Mesodermal cell (in vitro differentiated cells): ENCODE measurements at regions not wholly inside any gene's neighbourhood (a gene's known extent, or its start where the extent isn't known, plus 50 kb on each side); places are given as distances from the start of the nearest gene placed in this dataset.

Source experiments
- H3K27ac ChIP-seq: 2 replicates; pipeline ENCODE4 v1.7.0; 2013; ENCODE audit warnings: mild to moderate bottlenecking, low read depth, low read length, moderate library complexity; ENCODE audit not compliant: severe bottlenecking
- H3K36me3 ChIP-seq: 2 replicates; pipeline ENCODE4 v1.7.1; 2013; ENCODE audit warnings: mild to moderate bottlenecking, low read length, moderate library complexity; ENCODE audit not compliant: control insufficient read depth, insufficient read depth
- H3K4me1 ChIP-seq: one replicate; pipeline ENCODE4 v1.7.1; 2013; ENCODE audit warnings: mild to moderate bottlenecking, low read length; ENCODE audit not compliant: insufficient read depth, control insufficient read depth, poor library complexity, severe bottlenecking
- H3K4me3 ChIP-seq: 2 replicates; pipeline ENCODE4 v1.7.0; 2013; ENCODE audit warnings: low read length, control low read depth, mild to moderate bottlenecking; ENCODE audit not compliant: insufficient read depth, poor library complexity, severe bottlenecking; ENCODE audit errors: extremely low read depth
- H3K9me3 ChIP-seq: 2 replicates; pipeline ENCODE4 v1.7.1; 2013; ENCODE audit warnings: mild to moderate bottlenecking, low read length, moderate library complexity; ENCODE audit not compliant: control insufficient read depth
- WGBS, 2 experiments: methylation state at CpG; one replicate each; pipeline ENCODE4 v1.1.5; 2013; ENCODE audit warnings: missing lambda C conversion rate in 2 of 2; ENCODE audit not compliant: insufficient coverage in 2 of 2; 5-methylcytosine and 5-hydroxymethylcytosine counted together

DNA sequence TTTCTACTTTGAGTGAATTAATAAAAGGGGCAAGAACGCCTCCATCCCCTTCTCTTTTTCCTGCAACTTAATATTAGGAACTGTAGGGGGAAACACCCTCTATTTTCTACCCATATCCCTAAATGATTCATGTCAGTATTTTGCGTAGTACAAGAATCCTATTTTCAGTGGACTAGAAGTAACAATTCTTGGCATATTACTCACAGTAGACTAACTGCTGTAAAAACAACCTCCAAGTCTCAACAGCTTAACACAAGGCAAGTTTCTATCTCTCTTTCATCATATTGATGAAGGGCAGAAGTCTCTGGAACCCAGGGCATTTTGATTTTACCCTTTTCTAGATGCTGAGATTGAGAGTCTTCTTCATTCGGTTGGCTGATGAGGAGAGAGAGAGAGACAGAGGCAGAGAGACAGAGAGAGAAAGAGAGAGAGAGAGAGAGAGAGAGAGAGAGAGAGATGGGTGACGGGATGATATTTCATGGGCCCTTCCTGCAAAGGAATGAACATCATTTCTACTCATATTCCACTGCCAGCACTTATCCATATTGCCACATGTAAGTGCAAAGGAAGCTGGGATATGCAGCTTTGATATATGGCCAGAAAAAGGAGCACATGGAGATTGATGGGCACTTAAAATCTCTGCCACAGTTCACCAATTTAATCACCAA, 481.6 kb downstream of the LPIN1 start:
- H3K4me3 ChIP-seq = no peak overlapping the region
- H3K36me3 ChIP-seq = no peaks in the 10 kb centered on the region
- peaks cover 16% of the 10 kb centered on the region for H3K9me3 ChIP-seq
- no peak overlapping the region for H3K27ac ChIP-seq
- no peaks in the 10 kb centered on the region for H3K4me1 ChIP-seq
- 100% methylated on average over 1 of the region's 4 CpGs for WGBS, 2 experiments

DNA sequence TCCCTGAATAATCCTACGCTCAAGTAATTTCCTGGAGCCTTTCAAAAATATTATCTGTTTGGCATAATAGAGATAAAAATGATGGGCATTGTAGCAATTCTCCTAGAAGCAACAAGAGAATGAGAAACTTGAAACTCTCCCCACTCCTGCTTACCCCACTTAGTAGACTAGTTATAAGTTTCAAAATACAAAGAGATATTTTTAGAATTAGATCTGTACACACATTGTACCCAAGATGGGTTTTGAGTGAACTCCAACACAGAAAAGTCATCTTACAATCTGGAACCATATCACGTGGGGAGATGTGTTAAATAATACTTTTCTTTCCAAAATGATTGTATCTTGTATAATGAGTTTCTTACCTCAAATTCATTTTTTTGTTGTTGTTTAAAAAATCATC, 484.9 kb downstream of the LPIN1 start:
- WGBS, 2 experiments = 100% methylated on average over 1 of the region's 2 CpGs; no CpG with 5 or more reads in 1 of the 2 experiments
- Histone ChIP-seq H3K36me3 (no peaks in the 10 kb centered on the region), H3K4me1 (no peaks in the 10 kb centered on the region), H3K27ac (no peak overlapping the region), H3K4me3 (no peak overlapping the region), H3K9me3 (no peaks in the 10 kb centered on the region)

DNA sequence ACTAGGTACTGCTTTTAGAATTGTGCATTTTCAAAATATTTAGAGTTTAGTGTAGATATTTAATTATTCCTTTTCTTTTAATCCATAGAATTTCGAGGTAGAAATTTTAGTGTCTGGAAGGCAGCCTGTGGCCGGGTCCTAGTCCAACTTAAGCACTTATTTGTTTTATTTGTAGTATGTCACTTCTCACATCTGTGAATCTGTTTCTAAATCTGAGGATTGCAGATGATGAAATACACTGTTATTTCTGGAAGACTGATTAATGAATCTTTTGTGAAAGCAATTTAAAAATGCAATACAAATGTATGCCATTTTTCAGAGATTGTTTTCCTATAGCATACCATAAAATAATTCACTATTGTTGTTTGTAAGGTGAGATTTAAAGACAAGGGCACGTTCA, 483.9 kb upstream of the TRIB2 start:
- whole genome bisulfite sequencing, 2 experiments = 100% methylated on average over 1 of the region's 3 CpGs
- H3K4me1 ChIP-seq = no peaks in the 10 kb centered on the region
- no peaks in the 10 kb centered on the region for H3K36me3 ChIP-seq
- no peaks in the 10 kb centered on the region for H3K9me3 ChIP-seq
- no peak overlapping the region for H3K27ac ChIP-seq
- H3K4me3 ChIP-seq = no peak overlapping the region

DNA sequence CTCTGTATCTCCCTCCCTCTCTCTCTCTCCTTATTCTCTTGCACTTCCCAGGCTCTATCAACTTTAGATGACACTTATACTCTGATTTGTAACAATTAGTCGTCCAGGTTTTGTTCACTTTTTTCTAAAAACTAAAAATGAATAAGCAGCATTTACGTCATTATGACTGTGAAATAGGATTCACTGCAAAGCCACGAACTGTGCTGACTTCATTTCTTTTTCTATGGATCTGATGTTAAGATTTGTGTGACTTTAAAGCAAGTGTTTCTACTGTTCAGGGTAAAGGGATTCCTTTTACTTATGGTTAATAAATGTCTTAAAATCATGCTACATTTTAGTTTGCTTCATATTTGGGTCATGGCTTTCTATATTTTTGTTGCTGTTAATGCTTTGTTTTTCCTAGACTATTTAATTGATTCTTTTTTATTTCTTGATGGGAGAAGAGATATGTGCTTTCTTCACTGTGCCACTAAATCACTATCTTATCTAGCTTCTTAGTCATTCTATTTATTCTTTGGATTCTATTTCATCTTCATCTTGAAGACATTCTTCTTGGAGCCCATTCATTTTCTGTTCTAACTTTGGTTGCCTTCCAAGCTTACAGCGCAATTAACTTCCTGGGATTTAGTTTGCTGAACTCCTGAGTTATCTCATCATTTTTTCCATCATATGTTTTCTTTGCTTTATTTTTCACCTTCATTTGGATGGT, 480.4 kb upstream of the TRIB2 start:
- Histone ChIP-seq H3K27ac (no peak overlapping the region), H3K9me3 (no peaks in the 10 kb centered on the region)
- WGBS, 2 experiments = 75 to 94% methylated on average over 4 of the region's 4 CpGs

DNA sequence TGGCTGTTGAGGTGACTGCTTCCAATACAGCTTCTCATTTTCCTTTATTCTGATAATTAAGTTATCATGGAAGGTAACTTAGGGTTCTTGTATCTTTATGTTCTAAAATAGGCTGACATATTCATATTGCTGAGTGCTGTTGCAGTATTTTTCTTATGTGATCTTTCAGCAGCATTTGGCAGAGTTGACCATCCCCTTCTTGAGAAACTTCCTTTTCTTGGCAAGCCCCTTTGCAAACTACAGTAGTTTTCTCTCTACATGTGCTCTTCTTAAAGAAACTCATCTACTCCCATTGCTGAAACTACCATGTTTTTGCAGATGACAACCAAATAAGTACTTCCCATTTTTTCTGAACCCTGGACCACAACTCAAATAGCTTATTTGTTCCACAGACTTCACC, 476.5 kb upstream of the TRIB2 start:
- no peaks in the 10 kb centered on the region for H3K4me1 ChIP-seq
- no peaks in the 10 kb centered on the region for H3K9me3 ChIP-seq
- H3K4me3 ChIP-seq = no peak overlapping the region
- H3K36me3 ChIP-seq = no peaks in the 10 kb centered on the region
- no peak overlapping the region for H3K27ac ChIP-seq

More for the DNA sequence above, 480.4 kb upstream of the TRIB2 start:
- H3K4me3 ChIP-seq = no peak overlapping the region
- H3K4me1 ChIP-seq = no peaks in the 10 kb centered on the region
- H3K36me3 ChIP-seq = no peaks in the 10 kb centered on the region

DNA sequence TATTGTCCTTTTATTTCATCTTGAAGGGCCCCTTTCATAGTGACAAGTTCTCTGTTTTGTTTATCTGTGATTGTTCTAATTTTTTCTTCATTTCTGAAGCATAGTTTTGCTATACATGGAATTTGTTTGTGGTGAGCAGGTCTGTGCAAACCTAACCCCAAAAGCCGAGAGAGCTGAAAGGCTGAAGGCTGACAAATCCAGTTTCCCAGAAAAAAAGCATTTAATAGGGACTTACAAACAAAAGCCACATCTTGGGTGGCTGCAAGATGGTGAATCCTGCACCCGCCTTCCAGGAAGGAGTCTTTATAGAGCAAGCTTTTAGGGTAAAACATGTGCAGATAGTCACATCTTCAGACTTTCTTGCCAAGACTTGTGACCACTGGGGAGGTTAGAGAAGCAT, 473.4 kb upstream of the TRIB2 start:
- H3K36me3 ChIP-seq = no peaks in the 10 kb centered on the region
- H3K27ac ChIP-seq = no peak overlapping the region
- H3K4me3 ChIP-seq = no peak overlapping the region
- WGBS, 2 experiments = 86% methylated on average over 1 of the region's 2 CpGs; no CpG with 5 or more reads in 1 of the 2 experiments
- H3K9me3 ChIP-seq = no peaks in the 10 kb centered on the region
- no peaks in the 10 kb centered on the region for H3K4me1 ChIP-seq

DNA sequence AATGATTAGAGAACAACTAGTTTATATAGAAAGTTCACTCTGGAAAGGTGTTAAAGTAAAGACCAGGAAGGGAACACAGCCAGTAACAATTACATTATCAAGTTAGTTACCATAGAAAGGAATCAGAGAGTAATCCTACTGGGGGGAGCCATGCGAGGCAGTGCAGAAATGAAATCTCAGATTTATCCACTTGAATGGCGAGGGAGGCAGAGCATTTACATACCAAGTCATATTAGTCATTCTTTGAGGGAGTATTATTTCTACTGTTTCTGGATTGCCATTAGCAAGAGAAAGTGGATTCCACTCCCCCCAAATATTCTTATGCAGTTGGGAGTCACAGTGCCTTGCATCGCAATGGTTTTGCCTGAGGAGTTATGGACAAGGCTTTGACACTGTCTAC, 472.7 kb upstream of the TRIB2 start:
- H3K4me3 ChIP-seq = no peak overlapping the region
- no peak overlapping the region for H3K27ac ChIP-seq
- no peaks in the 10 kb centered on the region for H3K4me1 ChIP-seq
- no peaks in the 10 kb centered on the region for H3K36me3 ChIP-seq
- no CpG with 5 or more reads among the region's 3 CpGs for WGBS, 2 experiments
- no peaks in the 10 kb centered on the region for H3K9me3 ChIP-seq

DNA sequence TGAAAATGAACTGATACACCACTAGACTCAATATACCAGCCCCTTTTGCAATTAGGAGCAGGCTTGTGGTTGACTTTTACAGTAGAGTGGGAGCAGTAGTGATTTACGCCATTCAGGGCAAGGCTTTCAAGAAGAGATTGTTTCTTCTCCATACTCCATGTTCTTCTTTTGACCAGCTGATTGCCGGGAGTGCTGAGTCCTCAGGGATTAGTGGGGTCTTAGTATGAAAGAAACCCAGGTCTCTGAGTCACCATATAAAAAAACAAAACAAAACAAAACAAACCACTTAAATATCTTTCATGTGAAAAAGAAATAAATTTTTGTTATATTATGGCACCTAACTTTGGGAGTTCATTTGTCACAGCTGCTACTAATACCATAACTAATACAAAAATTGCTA, 465.6 kb upstream of the TRIB2 start:
- Histone ChIP-seq H3K36me3 (no peaks in the 10 kb centered on the region), H3K27ac (no peak overlapping the region), H3K9me3 (no peaks in the 10 kb centered on the region), H3K4me1 (no peaks in the 10 kb centered on the region), H3K4me3 (no peak overlapping the region)
- no CpG with 5 or more reads among the region's 2 CpGs for WGBS, 2 experiments

DNA sequence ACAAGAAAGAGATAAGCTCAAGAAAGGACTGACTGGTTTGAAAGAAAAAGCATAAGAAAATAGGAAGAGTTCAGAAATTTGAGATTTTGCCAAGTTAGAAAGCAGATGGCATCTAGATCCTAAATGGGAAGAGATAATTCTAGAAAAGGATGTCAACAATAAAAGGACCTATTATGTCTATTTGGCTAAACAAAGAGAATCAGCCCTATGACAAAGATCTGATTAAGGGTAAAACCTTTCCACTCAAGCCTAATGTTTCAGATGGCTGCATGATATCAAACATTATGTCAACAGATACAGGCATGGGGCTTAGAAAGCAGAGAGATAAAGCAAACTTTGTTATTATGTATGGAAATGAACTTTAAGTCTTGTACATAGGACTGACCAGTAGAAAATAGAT, 465.0 kb upstream of the TRIB2 start:
- Histone ChIP-seq H3K4me1 (no peaks in the 10 kb centered on the region), H3K27ac (no peak overlapping the region), H3K36me3 (no peaks in the 10 kb centered on the region), H3K4me3 (no peak overlapping the region), H3K9me3 (no peaks in the 10 kb centered on the region)

DNA sequence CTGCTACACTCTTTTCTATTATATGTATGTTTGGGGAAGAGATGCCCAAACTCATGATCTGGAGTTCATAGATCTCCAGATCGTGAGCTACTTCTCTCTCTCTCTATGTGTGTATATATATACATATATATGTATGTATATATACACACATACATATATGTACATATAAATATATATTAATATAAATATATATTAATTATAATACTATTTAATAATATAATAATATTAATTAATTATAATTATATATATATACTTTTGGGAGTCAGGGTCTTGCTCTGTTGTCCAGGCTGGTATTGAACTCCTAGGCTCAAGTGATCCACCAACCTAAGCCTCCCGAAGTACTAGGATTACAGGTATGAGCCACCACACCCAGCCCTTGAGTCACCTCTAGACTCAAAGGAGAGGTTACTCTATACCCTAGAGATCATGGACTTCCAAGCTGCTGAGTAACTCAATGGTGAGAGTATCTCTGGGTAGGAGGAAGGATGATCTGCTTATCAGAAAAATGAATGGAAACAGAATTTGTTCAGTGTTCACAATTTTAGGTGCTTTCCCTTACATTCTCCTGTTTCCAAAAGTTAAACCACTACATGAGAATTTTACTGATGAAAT, 463.5 kb upstream of the TRIB2 start:
- Histone ChIP-seq H3K27ac (no peak overlapping the region), H3K36me3 (no peaks in the 10 kb centered on the region), H3K9me3 (no peaks in the 10 kb centered on the region), H3K4me3 (no peak overlapping the region), H3K4me1 (no peaks in the 10 kb centered on the region)
- WGBS, 2 experiments = 100% methylated on average over 1 of the region's 2 CpGs; no CpG with 5 or more reads in 1 of the 2 experiments

DNA sequence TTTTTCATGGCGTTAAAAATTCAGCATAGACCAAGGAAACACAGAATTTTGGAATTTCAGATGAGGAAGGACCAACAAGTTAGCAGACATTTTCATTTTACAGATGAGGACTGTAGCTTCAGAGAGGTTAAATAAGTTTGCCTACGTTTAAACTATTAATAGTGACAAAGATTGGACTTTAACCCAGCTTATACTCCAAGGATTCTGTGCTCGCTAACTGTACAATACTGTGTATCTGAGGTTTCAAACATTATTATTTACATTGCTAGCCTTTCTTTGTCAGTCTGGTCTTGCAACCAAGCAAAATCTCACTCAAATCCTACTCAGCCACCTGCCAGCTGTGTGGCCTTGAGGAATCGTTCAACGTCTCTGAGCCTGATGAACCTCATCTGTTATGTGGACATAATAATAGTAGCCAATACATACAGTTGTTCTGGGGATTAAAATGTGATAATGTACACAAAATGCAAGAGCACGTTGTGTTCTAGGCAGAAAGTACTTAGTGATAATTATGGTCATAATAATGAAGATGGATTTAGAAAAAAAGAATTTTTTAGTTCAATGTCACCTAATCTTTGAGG, 462.4 kb upstream of the TRIB2 start:
- H3K9me3 ChIP-seq = no peaks in the 10 kb centered on the region
- H3K4me1 ChIP-seq = no peaks in the 10 kb centered on the region
- no peaks in the 10 kb centered on the region for H3K36me3 ChIP-seq
- H3K27ac ChIP-seq = no peak overlapping the region
- no peak overlapping the region for H3K4me3 ChIP-seq
- 100% methylated on average over 3 of the region's 6 CpGs for WGBS, 2 experiments
